K562 (cell line): ENCODE measurements at regions not wholly inside any gene's neighbourhood (a gene's known extent, or its start where the extent isn't known, plus 50 kb on each side); places are given as distances from the start of the nearest gene placed in this dataset.

Experiments used
- ATAC-seq: fragments of 200-7000 bp; cut with Tn5 transposase; 3 replicates; pipeline ENCODE4 v1.9.1; 2020; ENCODE audit warnings: moderate library complexity
- BruUV-seq: library from RNA; stranded (reverse); fragments of 400-500 nt; replicated peaks from 2 replicates; lab custom pipeline; 2021; lab: Mats Ljungman, UMichigan
- CTCF ChIA-PET: fragments of 300-600 bp; formaldehyde crosslinking; extraction: SDS; loops from one replicate; lab custom pipeline; 2021; ENCODE audit warnings: low intra/inter-chr PET ratio; lab: Yijun Ruan, JAX
- POLR2A ChIA-PET: fragments of 300-600, 350-650 bp; sonication (Branson Sonifier 250); formaldehyde crosslinking; extraction: SDS; loops from one replicate; lab custom pipeline; 2021; ENCODE audit warnings: antibody characterized with exemption, inconsistent platforms; lab: Yijun Ruan, JAX
- DNase-seq, 4 experiments: peaks; one replicate each; pipeline versions ENCODE4 v3.0.0 to v3.0.0-alpha.2; 2011 to 2018; ENCODE audit warnings: low spot score in 3 of 4, mixed read lengths in 3 of 4; ENCODE audit errors: extremely low read depth in 1 of 4
- FAIRE-seq: peaks from 2 replicates; lab custom pipeline; 2011; peaks lifted over from hg19 to GRCh38; lab: Jason Lieb, UNC
- H2AFZ ChIP-seq: 2 replicates; pipeline ENCODE4 v1.6.0; 2011; ENCODE audit warnings: low read depth, low read length, control low read depth, inconsistent platforms
- H3K27ac ChIP-seq: fragments of 200-600 bp; 3 replicates; pipeline ENCODE4 v1.8.0; 2011; ENCODE audit warnings: low read depth, mild to moderate bottlenecking, control low read depth, inconsistent platforms, low read length, moderate library complexity, mixed read lengths; ENCODE audit errors: extremely low read depth
- H3K27me3 ChIP-seq, 2 experiments: fragments of 300-600 bp in 1 of 2; 2 replicates in 1 of 2; 3 replicates in 1 of 2; pipeline versions ENCODE4 v1.6.0 to v1.8.0; 2011; ENCODE audit warnings: inconsistent platforms in 2 of 2, low read length in 2 of 2, mild to moderate bottlenecking in 1 of 2, mixed read lengths in 1 of 2, moderate library complexity in 1 of 2; ENCODE audit not compliant: control insufficient read depth in 2 of 2, insufficient read depth in 2 of 2
- H3K36me3 ChIP-seq: fragments of 300-600 bp; 3 replicates; pipeline ENCODE4 v1.8.0; 2011; ENCODE audit warnings: mild to moderate bottlenecking, low read length, inconsistent platforms; ENCODE audit not compliant: control insufficient read depth, insufficient read depth
- H3K4me1 ChIP-seq, 2 experiments: fragments of 200-600 bp in 1 of 2; replicated peaks in 1 of 2; 2 replicates in 1 of 2; 3 replicates in 1 of 2; pipeline versions ENCODE4 v1.5.1 to v1.8.0; 2011; ENCODE audit warnings: inconsistent platforms in 2 of 2, low read length in 2 of 2, mild to moderate bottlenecking in 1 of 2, mixed read lengths in 1 of 2, moderate library complexity in 1 of 2; ENCODE audit not compliant: control insufficient read depth in 2 of 2, insufficient read depth in 2 of 2
- H3K4me2 ChIP-seq: 2 replicates; pipeline ENCODE4 v1.6.1; 2011; ENCODE audit warnings: low read length, control low read depth, inconsistent platforms, mixed read lengths; ENCODE audit not compliant: insufficient read depth
- H3K4me3 ChIP-seq: fragments of 200-600 bp; sonication (generic), shearing (Covaris generic); 2 replicates; pipeline ENCODE4 v1.5.1; 2016; ENCODE audit warnings: control low read depth, inconsistent platforms
- H3K79me2 ChIP-seq: fragments of 200-600 bp; 3 replicates; pipeline ENCODE4 v1.8.0; 2011; ENCODE audit warnings: low read length, inconsistent platforms; ENCODE audit not compliant: control insufficient read depth, insufficient read depth
- H3K9ac ChIP-seq, 2 experiments: 2 replicates each; pipeline versions ENCODE4 v1.6.0 to v1.6.1; 2011; ENCODE audit warnings: low read depth in 2 of 2, low read length in 2 of 2, control low read depth in 1 of 2, inconsistent platforms in 1 of 2, mild to moderate bottlenecking in 1 of 2, mixed read lengths in 1 of 2; ENCODE audit not compliant: insufficient read depth in 1 of 2
- H3K9me1 ChIP-seq: one replicate; pipeline ENCODE4 v1.6.0; 2011; ENCODE audit warnings: inconsistent platforms, mild to moderate bottlenecking, low read length, moderate library complexity; ENCODE audit not compliant: control insufficient read depth, insufficient read depth
- H3K9me3 ChIP-seq: replicated peaks from 2 replicates; pipeline ENCODE4 v1.5.1; 2011; ENCODE audit warnings: low read depth, low read length, inconsistent platforms; ENCODE audit not compliant: control insufficient read depth, insufficient read depth
- H4K20me1 ChIP-seq: replicated peaks from 2 replicates; pipeline ENCODE4 v1.6.1; 2011; ENCODE audit warnings: low read length, inconsistent platforms, mixed read lengths; ENCODE audit not compliant: control insufficient read depth, insufficient read depth
- CBFB ChIP-seq: sonication (generic); formaldehyde crosslinking; IDR thresholded peaks from 2 replicates; pipeline ENCODE4 v1.4.0; 2020; ENCODE audit warnings: mild to moderate bottlenecking, missing genetic modification reagents
- CSDE1 ChIP-seq, 2 experiments: fragments of 450-650 bp; IDR thresholded peaks; 2 replicates each; pipeline ENCODE4 v1.6.1; 2016; ENCODE audit warnings: mild to moderate bottlenecking in 1 of 2
- HEY1 ChIP-seq: fragments of 250-450 bp; sonication (Bioruptor Pico); IDR thresholded peaks from 2 replicates; pipeline ENCODE4 v1.5.0; 2020; ENCODE audit warnings: mild to moderate bottlenecking, moderate library complexity, borderline replicate concordance
- MAFF ChIP-seq: IDR thresholded peaks from 2 replicates; pipeline ENCODE4 v1.6.1; 2012; ENCODE audit warnings: low read length, improper control_type of control experiment
- NCOR1 ChIP-seq: fragments of 450-650 bp; IDR thresholded peaks from 2 replicates; pipeline ENCODE4 v1.6.1; 2016; ENCODE audit warnings: mild to moderate bottlenecking, moderate library complexity
- NR2F6 ChIP-seq: fragments of 450-650 bp; formaldehyde crosslinking; IDR thresholded peaks from 2 replicates; pipeline ENCODE4 v1.4.0; 2020; ENCODE audit warnings: mild to moderate bottlenecking
- PHF21A ChIP-seq: fragments of 450-650 bp; IDR thresholded peaks from 2 replicates; pipeline ENCODE4 v1.6.1; 2017; ENCODE audit warnings: low read depth, borderline replicate concordance
- ZBTB1 ChIP-seq: sonication (generic); formaldehyde crosslinking; IDR thresholded peaks from 2 replicates; pipeline ENCODE4 v1.8.1; 2023; ENCODE audit warnings: missing genetic modification reagents, low read depth, mild to moderate bottlenecking, borderline replicate concordance
- ZNF146 ChIP-seq: IDR thresholded peaks from one replicate; pipeline ENCODE4 v1.6.1; 2018; ENCODE audit warnings: missing compliant biosample characterization; ENCODE audit not compliant: unreplicated experiment
- ZNF584 ChIP-seq: fragments of 200-800 bp; sonication (Bioruptor generic); IDR thresholded peaks from 2 replicates; pipeline ENCODE4 v1.6.1; 2016; ENCODE audit warnings: low read depth, mild to moderate bottlenecking, missing genetic modification characterization, missing compliant biosample characterization
- ZNF589 ChIP-seq: fragments of 200-800 bp; sonication (Bioruptor generic); IDR thresholded peaks from 2 replicates; pipeline ENCODE4 v1.6.1; 2016; ENCODE audit warnings: low read depth, missing genetic modification characterization, missing compliant biosample characterization
- WGBS: fragments of 100-300 bp; shearing (Covaris generic); methylation state at CpG from one replicate; pipeline ENCODE4 v1.1.6; 2016; ENCODE audit warnings: low coverage, mixed read lengths; ENCODE audit not compliant: insufficient coverage; ENCODE audit errors: missing lambda C conversion rate; 5-methylcytosine and 5-hydroxymethylcytosine counted together
- in situ Hi-C: fragments of 300-500 bp; cut with MboI; formaldehyde crosslinking; loops from 4 replicates; pipeline ENCODE4 v1.15.0; 2018; ENCODE audit warnings: inconsistent platforms, mixed read lengths
- intact Hi-C: fragments of 100-400 bp; cut with micrococcal nuclease; formaldehyde crosslinking; loops from 2 replicates; pipeline ENCODE4 v1.14.2; 2022
- TF ChIP-seq, protein P1 (sequence below): fragments of 450-650 bp; IDR thresholded peaks from 2 replicates; pipeline ENCODE4 v1.6.1; 2017; ENCODE audit warnings: mild to moderate bottlenecking, moderate library complexity
- TF ChIP-seq, protein P2 (sequence below): sonication (generic); formaldehyde crosslinking; IDR thresholded peaks from 2 replicates; pipeline ENCODE4 v1.8.1; 2023; ENCODE audit warnings: mild to moderate bottlenecking, missing genetic modification reagents
- TF ChIP-seq, protein P3 (sequence below): fragments of 450-650 bp; formaldehyde crosslinking; IDR thresholded peaks from 2 replicates; pipeline ENCODE4 v1.4.0; 2022; ENCODE audit warnings: missing genetic modification characterization

DNA sequence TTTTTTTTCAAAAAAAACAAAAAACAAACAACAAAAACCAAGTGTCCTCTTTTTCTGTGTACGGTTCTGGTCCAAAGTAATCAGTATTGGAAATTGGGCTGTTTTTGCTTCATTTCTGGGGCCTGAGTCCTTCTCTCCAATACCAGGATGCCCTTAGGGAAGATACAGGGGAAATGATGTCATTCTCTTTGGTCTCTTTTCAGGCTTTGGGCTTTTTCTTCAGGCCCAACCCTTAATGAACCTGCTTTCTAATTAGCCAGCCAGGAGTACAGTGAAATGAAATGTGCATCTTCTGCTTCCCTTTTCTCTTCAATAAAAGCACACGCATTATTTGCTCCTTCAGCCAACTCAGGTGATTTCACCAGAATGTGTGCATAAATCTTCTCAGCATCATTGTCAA is 52.6 kb upstream of the RBPJ start:
- H3K79me2 ChIP-seq, result no peaks in the 10 kb centered on the region
- no peak for DNase-seq
- H3K9me1 ChIP-seq, result no peaks in the 10 kb centered on the region
- no peak overlapping the region for H3K27ac ChIP-seq
- CTCF ChIA-PET, result no interaction called here
- H3K9me3 ChIP-seq, result no peaks in the 10 kb centered on the region
- H3K27me3 ChIP-seq, result peaks cover 8 to 11% of the 10 kb centered on the region in 2 experiments; a peak in 4 of 5 replicates
- in situ Hi-C loops, result no loop called here
- POLR2A ChIA-PET, result no interaction called here
- 0 out of 2 replicates have a peak, but pooled peaks cover 2% of the 10 kb centered on the region for H4K20me1 ChIP-seq
- no peak overlapping the region for H2AFZ ChIP-seq
- H3K9ac ChIP-seq, result no peak overlapping the region
- no peak for TF ChIP-seq HEY1 (CRISPR knock-in tag)
- TF ChIP-seq CSDE1 (IDR thresholded peaks at IDR 0.05), result no peak
- TF ChIP-seq NR2F6 (CRISPR knock-in tag), result no peak
- TF ChIP-seq NCOR1, result no peak
- no peak for TF ChIP-seq ZNF589 (CRISPR knock-in tag)
- BruUV-seq, result no TSS peak
- H3K4me2 ChIP-seq, result no peak overlapping the region
- H3K36me3 ChIP-seq, result no peaks in the 10 kb centered on the region
- no peak for ATAC-seq
- intact Hi-C loops, result no loop called here
- FAIRE-seq, result no peak
- no peak overlapping the region for H3K4me3 ChIP-seq
- H3K4me1 ChIP-seq, result no peaks in the 10 kb centered on the region; a peak in 1 of 5 replicates
- 0% methylated on average over 2 of the region's 2 CpGs for WGBS

DNA sequence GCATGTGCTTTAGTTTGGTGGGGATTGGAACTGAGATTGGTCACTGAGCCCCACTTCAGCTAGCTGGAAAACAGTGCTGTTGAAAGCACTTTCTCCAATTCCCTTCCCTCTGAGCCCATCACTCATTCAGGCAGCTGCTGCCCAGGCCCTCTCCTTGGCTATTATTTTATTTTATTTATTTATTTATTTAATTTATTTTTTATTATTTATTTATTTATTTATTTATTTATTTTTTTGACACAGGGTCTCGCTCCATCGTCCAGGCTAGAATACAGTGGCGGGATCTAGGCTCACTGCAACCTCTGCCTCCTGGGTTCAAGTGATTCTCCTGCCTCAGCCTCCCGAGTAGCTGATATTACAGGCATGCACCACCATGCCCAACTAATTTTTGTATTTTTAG is 51.8 kb upstream of the RBPJ start:
- H3K36me3 ChIP-seq, result no peaks in the 10 kb centered on the region
- CTCF ChIA-PET, result no interaction called here
- intact Hi-C loops (no loop called here), in situ Hi-C loops (no loop called here)
- POLR2A ChIA-PET, result interaction anchor here (0.5 kb wide), 1 partner anchor 598 kb away, joined by 4 read pairs; no protein-coding TSS in a partner anchor
- FAIRE-seq, result no peak
- no peak for ATAC-seq
- BruUV-seq, result no TSS peak
- H3K9ac ChIP-seq, result no peak overlapping the region
- no peak overlapping the region for H3K4me2 ChIP-seq
- no peak for DNase-seq
- no peaks in the 10 kb centered on the region for H3K9me3 ChIP-seq
- H3K4me1 ChIP-seq, result no peaks in the 10 kb centered on the region
- WGBS, result 0% methylated on average over 4 of the region's 4 CpGs
- no peaks in the 10 kb centered on the region for H3K9me1 ChIP-seq
- 0 out of 2 replicates have a peak, but pooled peaks cover 2% of the 10 kb centered on the region for H4K20me1 ChIP-seq
- no peak overlapping the region for H3K4me3 ChIP-seq
- peaks cover 14 to 18% of the 10 kb centered on the region in 2 experiments; a peak in 4 of 5 replicates for H3K27me3 ChIP-seq
- no peaks in the 10 kb centered on the region for H3K79me2 ChIP-seq
- H2AFZ ChIP-seq, result no peak overlapping the region
- H3K27ac ChIP-seq, result no peak overlapping the region
- no peak for TF ChIP-seq ZNF584 (CRISPR knock-in tag)
- no peak for TF ChIP-seq MAFF
- TF ChIP-seq, protein P1, sequence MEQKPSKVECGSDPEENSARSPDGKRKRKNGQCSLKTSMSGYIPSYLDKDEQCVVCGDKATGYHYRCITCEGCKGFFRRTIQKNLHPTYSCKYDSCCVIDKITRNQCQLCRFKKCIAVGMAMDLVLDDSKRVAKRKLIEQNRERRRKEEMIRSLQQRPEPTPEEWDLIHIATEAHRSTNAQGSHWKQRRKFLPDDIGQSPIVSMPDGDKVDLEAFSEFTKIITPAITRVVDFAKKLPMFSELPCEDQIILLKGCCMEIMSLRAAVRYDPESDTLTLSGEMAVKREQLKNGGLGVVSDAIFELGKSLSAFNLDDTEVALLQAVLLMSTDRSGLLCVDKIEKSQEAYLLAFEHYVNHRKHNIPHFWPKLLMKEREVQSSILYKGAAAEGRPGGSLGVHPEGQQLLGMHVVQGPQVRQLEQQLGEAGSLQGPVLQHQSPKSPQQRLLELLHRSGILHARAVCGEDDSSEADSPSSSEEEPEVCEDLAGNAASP, result no peak
- no peak for TF ChIP-seq PHF21A
- TF ChIP-seq CBFB, result no peak
- TF ChIP-seq, protein P2, sequence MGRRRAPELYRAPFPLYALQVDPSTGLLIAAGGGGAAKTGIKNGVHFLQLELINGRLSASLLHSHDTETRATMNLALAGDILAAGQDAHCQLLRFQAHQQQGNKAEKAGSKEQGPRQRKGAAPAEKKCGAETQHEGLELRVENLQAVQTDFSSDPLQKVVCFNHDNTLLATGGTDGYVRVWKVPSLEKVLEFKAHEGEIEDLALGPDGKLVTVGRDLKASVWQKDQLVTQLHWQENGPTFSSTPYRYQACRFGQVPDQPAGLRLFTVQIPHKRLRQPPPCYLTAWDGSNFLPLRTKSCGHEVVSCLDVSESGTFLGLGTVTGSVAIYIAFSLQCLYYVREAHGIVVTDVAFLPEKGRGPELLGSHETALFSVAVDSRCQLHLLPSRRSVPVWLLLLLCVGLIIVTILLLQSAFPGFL (CRISPR knock-in tag), result no peak
- TF ChIP-seq ZBTB1 (CRISPR knock-in tag), result no peak
- TF ChIP-seq ZNF146 (CRISPR knock-in tag), result no peak
- TF ChIP-seq, protein P3, sequence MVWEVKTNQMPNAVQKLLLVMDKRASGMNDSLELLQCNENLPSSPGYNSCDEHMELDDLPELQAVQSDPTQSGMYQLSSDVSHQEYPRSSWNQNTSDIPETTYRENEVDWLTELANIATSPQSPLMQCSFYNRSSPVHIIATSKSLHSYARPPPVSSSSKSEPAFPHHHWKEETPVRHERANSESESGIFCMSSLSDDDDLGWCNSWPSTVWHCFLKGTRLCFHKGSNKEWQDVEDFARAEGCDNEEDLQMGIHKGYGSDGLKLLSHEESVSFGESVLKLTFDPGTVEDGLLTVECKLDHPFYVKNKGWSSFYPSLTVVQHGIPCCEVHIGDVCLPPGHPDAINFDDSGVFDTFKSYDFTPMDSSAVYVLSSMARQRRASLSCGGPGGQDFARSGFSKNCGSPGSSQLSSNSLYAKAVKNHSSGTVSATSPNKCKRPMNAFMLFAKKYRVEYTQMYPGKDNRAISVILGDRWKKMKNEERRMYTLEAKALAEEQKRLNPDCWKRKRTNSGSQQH (CRISPR knock-in tag), result no peak
